Posterior vena cava (tissue), 2 donors: ENCODE measurements at regions not wholly inside any gene's neighbourhood (a gene's known extent, or its start where the extent isn't known, plus 50 kb on each side); places are given as distances from the start of the nearest gene placed in this dataset.
A peak's percentile ranks its signal among the peaks of the same experiment; 100 is the strongest.
"Not testable (repeated sequence)": the region's sequence is repeated elsewhere in the genome, so short reads cannot be mapped to it uniquely, and the experiment has no call there.

ENCODE experiments used
- DNase-seq: peaks from one replicate; pipeline ENCODE4 v3.0.0-alpha.2; 2020; ENCODE audit warnings: low spot score
- intact Hi-C, 2 donors: fragments of 100-400 bp; cut with DNase I; formaldehyde crosslinking; loops; one replicate each; pipeline versions ENCODE4 v1.14.1 to v1.14.2; 2022 to 2023
- donor health status: DM: yes; HTN: yes; CAD: no.
- donor health status: DM: yes; HTN: yes; CAD: no.

- no peak for DNase-seq
Observed at GRCh38 chr11:25483915-25484635, 847.9 kb upstream of the ANO3 start.

GRCh38 chr11:25485315-25485714 lies 846.6 kb upstream of the ANO3 start:
- intact Hi-C loops = no loop called here
- DNase-seq = no peak

More at GRCh38 chr11:25483915-25484635, 847.9 kb upstream of the ANO3 start:
- intact Hi-C loops = no loop called here

- DNase-seq, intact Hi-C loops: not testable (repeated sequence)
Observed at GRCh38 chr11:25486338-25486737, 845.6 kb upstream of the ANO3 start.

GRCh38 chr11:25488176-25488575 lies 843.8 kb upstream of the ANO3 start:
- intact Hi-C loops, DNase-seq: not testable (repeated sequence)

- intact Hi-C loops, DNase-seq: not testable (repeated sequence)
Observed at GRCh38 chr11:25501426-25501825, 830.5 kb upstream of the ANO3 start.

GRCh38 chr11:25515576-25515975 lies 816.4 kb upstream of the ANO3 start:
- peak; percentile 69 for DNase-seq

GRCh38 chr11:25520459-25520858 lies 811.5 kb upstream of the ANO3 start:
- DNase-seq = no peak
- intact Hi-C loops = no loop called here

More at GRCh38 chr11:25515576-25515975, 816.4 kb upstream of the ANO3 start:
- intact Hi-C loops = no loop called here

GRCh38 chr11:25527841-25528240 lies 804.1 kb upstream of the ANO3 start:
- DNase-seq = no peak
- intact Hi-C loops = no loop called here

- no peak for DNase-seq
- intact Hi-C loops = no loop called here
Observed at GRCh38 chr11:25529572-25529971, 802.4 kb upstream of the ANO3 start.

- intact Hi-C loops = no loop called here
- DNase-seq = no peak
Observed at GRCh38 chr11:25535467-25536272, 796.3 kb upstream of the ANO3 start.

- DNase-seq = no peak
- intact Hi-C loops = no loop called here
Observed at GRCh38 chr11:25536289-25536688, 795.6 kb upstream of the ANO3 start.

- intact Hi-C loops = no loop called here
- DNase-seq = no peak
Observed at GRCh38 chr11:25537393-25537792, 794.5 kb upstream of the ANO3 start.

GRCh38 chr11:25547292-25547691 lies 784.6 kb upstream of the ANO3 start:
- no peak for DNase-seq
- intact Hi-C loops = no loop called here

- DNase-seq = no peak
- intact Hi-C loops = no loop called here
Observed at GRCh38 chr11:25562417-25562816, 769.5 kb upstream of the ANO3 start.

GRCh38 chr11:25565846-25566245 lies 766.1 kb upstream of the ANO3 start:
- intact Hi-C loops = no loop called here
- no peak for DNase-seq

GRCh38 chr11:25566298-25567200 lies 765.4 kb upstream of the ANO3 start:
- DNase-seq = peak; percentile 80
- intact Hi-C loops = no loop called here

- intact Hi-C loops = no loop called here
Observed at GRCh38 chr11:25576320-25576719, 755.6 kb upstream of the ANO3 start.

GRCh38 chr11:25579554-25579953 lies 752.4 kb upstream of the ANO3 start:
- intact Hi-C loops, DNase-seq: not testable (repeated sequence)

More at GRCh38 chr11:25576320-25576719, 755.6 kb upstream of the ANO3 start:
- DNase-seq = no peak

- DNase-seq = no peak
- intact Hi-C loops = no loop called here
Observed at GRCh38 chr11:25583596-25583995, 748.3 kb upstream of the ANO3 start.

GRCh38 chr11:25587496-25587895 lies 744.4 kb upstream of the ANO3 start:
- intact Hi-C loops = no loop called here
- no peak for DNase-seq
